Left cardiac atrium (tissue), 4 donors: ENCODE measurements at regions not wholly inside any gene's neighbourhood (a gene's known extent, or its start where the extent isn't known, plus 50 kb on each side); places are given as distances from the start of the nearest gene placed in this dataset.

Experiments used
- ATAC-seq, 2 donors: fragments of 200-7000 bp; cut with Tn5 transposase; one replicate each; pipeline ENCODE4 v1.9.1; 2020; ENCODE audit warnings: mild to moderate bottlenecking in 2 of 2, moderate library complexity in 2 of 2
- DNase-seq: peaks from one replicate; pipeline ENCODE4 v3.0.0-alpha.2; 2020
- intact Hi-C, 2 donors: fragments of 100-400 bp; cut with DNase I; formaldehyde crosslinking; loops; one replicate each; pipeline versions ENCODE4 v1.14.1 to v1.15.1; 2022 to 2023
- donor health status: DM: no; HTN: yes; CAD: no.
- donor health status: DM: no; HTN: yes; CAD: no; lungs with severe emphysema.
- donor health status: DM: yes; HTN: yes; CAD: no.
- donor health status: Dilated cardiomyopathy.

- ATAC-seq (no peak), DNase-seq (no peak)
- intact Hi-C loops: no loop called here
Measured at GRCh38 chr13:22690756-22691155, 490.0 kb upstream of the SGCG start.

GRCh38 chr13:22693691-22694090 is 487.1 kb upstream of the SGCG start:
- DNase-seq (no peak), ATAC-seq (no peak)
- intact Hi-C loops: no loop called here

GRCh38 chr13:22696433-22696832 is 484.3 kb upstream of the SGCG start:
- ATAC-seq (no peak), DNase-seq (no peak)
- intact Hi-C loops: no loop called here

GRCh38 chr13:22698467-22698866 is 482.3 kb upstream of the SGCG start:
- no peak for ATAC-seq
- intact Hi-C loops: no loop called here
- DNase-seq: no peak

GRCh38 chr13:22700246-22700887 is 480.4 kb upstream of the SGCG start:
- DNase-seq (no peak), ATAC-seq (no peak)
- intact Hi-C loops: no loop called here

GRCh38 chr13:22703601-22704209 is 477.1 kb upstream of the SGCG start:
- DNase-seq (no peak), ATAC-seq (no peak)
- intact Hi-C loops: no loop called here

- ATAC-seq: no peak
- DNase-seq: no peak
- intact Hi-C loops: no loop called here
Measured at GRCh38 chr13:22707946-22708345, 472.8 kb upstream of the SGCG start.

- intact Hi-C loops: no loop called here
- ATAC-seq (no peak), DNase-seq (no peak)
Measured at GRCh38 chr13:22717036-22717435, 463.7 kb upstream of the SGCG start.

- DNase-seq (no peak), ATAC-seq (no peak)
- intact Hi-C loops: no loop called here
Measured at GRCh38 chr13:22726726-22727125, 454.1 kb upstream of the SGCG start.

GRCh38 chr13:22735011-22735995 is 445.5 kb upstream of the SGCG start:
- intact Hi-C loops: no loop called here
- DNase-seq (no peak), ATAC-seq (no peak)

- no peak for ATAC-seq
- DNase-seq: no peak
- intact Hi-C loops: no loop called here
Measured at GRCh38 chr13:22736084-22736767, 444.6 kb upstream of the SGCG start.

GRCh38 chr13:22736768-22737092 is 444.0 kb upstream of the SGCG start:
- ATAC-seq: no peak
- DNase-seq: no peak
- intact Hi-C loops: no loop called here

GRCh38 chr13:22738357-22738756 is 442.4 kb upstream of the SGCG start:
- DNase-seq: no peak
- intact Hi-C loops: no loop called here
- ATAC-seq: no peak

GRCh38 chr13:22740264-22740663 is 440.5 kb upstream of the SGCG start:
- intact Hi-C loops: no loop called here
- no peak for DNase-seq
- no peak for ATAC-seq

- intact Hi-C loops: no loop called here
- DNase-seq (no peak), ATAC-seq (no peak)
Measured at GRCh38 chr13:22744688-22745452, 435.9 kb upstream of the SGCG start.

GRCh38 chr13:22748866-22749577 is 431.8 kb upstream of the SGCG start:
- DNase-seq (no peak), ATAC-seq (peak in 1 of 2 donors; percentile 87)
- intact Hi-C loops: no loop called here

GRCh38 chr13:22749626-22750025 is 431.2 kb upstream of the SGCG start:
- ATAC-seq (peak in 1 of 2 donors; percentile 63), DNase-seq (no peak)
- intact Hi-C loops: loop anchor here in 1 of 2 donors (10.0 kb wide), 1 partner anchor 1115 kb away; no protein-coding TSS in a partner anchor

- ATAC-seq: no peak
- intact Hi-C loops: loop anchor here (5.0 to 10.0 kb wide), 3 partner anchors 590 to 1123 kb away; no protein-coding TSS in a partner anchor
Measured at GRCh38 chr13:22757530-22758120, 423.2 kb upstream of the SGCG start.

More at GRCh38 chr13:22757530-22758120, 423.2 kb upstream of the SGCG start:
- DNase-seq: no peak
